Kidney tubule cell (primary cell): ENCODE measurements at regions not wholly inside any gene's neighbourhood (a gene's known extent, or its start where the extent isn't known, plus 50 kb on each side); places are given as distances from the start of the nearest gene placed in this dataset.
A peak's percentile ranks its signal among the peaks of the same experiment; 100 is the strongest.

Source experiments
- DNase-seq: peaks from one replicate; pipeline ENCODE4 v3.0.0-alpha.2; 2018; ENCODE audit warnings: low spot score

DNA sequence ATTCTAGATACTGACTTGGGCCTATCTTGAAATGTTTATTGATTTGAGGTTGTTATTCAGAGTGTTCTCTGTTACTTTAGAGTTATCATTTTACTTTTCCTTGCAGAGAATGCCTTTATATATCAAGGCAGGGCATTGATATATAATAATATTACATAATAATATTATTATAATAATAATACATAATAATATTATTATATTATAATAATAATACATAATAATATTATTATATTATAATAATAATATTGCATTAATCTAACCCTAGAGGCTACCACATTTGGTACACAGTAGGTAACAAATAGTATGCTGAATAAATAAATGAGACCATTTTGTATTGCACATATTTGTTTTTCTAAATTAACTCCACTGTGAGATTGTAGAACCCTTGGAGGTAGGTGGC, 216.3 kb downstream of the EFHB start:
- DNase-seq = no peak

DNA sequence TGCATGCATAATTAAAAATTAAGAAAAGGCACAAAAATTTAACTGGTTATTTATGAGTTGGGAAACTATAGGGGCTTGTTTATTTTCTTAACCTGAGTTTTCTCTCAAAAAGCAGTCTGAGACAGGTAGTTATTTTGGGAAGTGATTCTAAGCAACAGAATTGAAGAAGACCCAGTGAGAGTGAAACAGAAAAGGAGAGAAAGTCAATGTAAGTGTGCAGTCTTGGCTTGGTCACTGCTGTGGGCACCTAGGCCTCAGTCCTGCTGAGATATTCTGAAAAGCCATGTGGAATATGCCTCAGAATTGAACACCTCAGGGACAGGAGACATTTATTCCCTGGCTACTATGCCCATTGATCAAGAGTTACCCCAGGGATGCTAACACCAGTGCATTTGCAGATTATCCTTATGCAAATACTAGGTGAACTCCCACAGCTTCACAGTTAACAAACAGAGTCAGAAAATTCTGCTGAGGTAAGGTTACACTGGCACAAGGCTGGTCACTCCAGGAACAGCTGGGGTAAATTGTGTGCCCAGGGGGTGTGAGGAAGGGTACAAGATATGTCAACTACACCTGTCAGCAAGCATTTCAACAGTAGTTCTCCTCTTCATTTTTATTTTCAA, 222.7 kb downstream of the EFHB start:
- DNase-seq = no peak

GRCh38 chr3:19702416-19703078, 231.5 kb downstream of the EFHB start:
- DNase-seq = no peak

GRCh38 chr3:19688767-19689166, 245.2 kb downstream of the EFHB start:
- no peak for DNase-seq

DNA sequence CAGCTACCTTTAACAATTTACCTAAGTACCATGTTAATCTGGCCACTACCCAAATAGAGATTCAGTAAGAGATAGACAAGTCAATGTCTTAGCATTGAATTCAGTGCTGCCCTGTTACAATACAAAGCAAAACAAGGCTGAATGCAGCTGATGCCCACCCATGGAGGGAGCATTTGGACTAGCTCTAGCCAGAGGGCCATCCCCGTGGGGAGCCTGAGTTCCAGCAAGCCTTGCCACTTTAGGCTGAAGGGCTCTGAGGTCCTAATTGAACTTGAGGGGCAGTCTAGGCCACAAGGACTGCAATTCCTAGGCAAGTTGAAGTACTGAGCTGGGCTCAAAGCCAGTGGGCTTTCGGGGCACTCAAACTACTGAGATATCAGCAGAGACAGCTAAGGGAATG, 265.9 kb downstream of the EFHB start:
- no peak for DNase-seq

DNA sequence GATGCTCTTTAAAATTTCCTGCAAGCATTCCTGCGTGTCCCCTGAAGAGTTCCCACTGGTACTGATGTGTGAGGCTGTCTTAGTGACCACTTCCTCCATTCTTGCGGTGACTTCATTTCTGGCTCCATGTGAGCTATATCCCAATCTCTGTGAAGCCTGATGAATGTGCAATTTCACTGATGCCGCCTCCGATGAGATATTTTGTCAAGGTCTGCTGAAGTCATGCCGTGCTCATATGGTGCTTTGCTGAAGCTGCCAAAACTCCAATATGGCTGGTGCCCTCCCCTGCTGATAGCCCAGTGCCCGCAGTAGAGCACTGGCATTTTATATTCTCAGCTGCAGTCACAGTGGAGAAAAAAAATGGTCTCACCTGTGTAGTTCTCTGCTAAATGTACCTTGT, 271.5 kb downstream of the EFHB start:
- DNase-seq = no peak

GRCh38 chr3:19652336-19652735, 281.7 kb downstream of the EFHB start:
- DNase-seq = no peak

- DNase-seq = peak; percentile 63
Measured at GRCh38 chr3:19645093-19645492, 288.9 kb downstream of the EFHB start.

DNA sequence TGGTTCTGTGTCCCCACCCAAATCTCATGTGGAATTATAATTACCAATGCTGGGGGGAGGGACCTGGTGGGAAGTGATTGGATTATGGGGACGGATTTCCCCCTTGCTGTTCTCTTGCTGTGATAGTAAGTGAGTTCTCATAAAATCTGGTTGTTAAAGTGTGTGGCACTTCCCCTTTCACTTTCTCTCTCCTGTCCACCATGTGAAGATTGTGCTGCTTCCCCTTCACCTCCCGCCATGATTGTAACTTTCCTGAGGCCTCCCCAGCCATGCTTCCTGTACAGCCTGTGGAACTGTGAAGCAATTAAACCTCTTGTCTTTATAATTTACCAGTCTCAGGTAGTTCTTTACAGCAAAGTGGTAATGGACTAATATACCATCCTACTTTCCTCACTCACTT, 289.6 kb downstream of the EFHB start:
- DNase-seq = no peak

DNA sequence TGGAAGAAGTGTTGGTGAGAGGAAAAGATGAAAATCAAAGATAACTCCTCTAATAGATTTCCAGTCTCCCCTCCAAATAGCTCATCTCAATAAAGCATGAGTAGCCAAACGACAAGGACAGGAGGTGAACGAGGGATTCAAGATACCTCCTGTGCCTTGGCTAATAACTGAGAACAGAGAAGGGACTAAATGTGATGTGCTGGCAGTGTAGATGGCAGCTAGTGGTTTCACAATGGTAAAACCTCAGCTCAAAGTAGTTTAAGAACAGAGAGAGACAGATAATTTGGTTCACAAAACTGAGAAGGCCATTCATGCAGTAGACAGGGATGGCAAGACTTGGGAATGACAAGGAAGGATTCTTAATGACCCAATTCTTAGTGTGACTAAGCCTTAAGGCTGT, 292.6 kb downstream of the EFHB start:
- DNase-seq = no peak

DNA sequence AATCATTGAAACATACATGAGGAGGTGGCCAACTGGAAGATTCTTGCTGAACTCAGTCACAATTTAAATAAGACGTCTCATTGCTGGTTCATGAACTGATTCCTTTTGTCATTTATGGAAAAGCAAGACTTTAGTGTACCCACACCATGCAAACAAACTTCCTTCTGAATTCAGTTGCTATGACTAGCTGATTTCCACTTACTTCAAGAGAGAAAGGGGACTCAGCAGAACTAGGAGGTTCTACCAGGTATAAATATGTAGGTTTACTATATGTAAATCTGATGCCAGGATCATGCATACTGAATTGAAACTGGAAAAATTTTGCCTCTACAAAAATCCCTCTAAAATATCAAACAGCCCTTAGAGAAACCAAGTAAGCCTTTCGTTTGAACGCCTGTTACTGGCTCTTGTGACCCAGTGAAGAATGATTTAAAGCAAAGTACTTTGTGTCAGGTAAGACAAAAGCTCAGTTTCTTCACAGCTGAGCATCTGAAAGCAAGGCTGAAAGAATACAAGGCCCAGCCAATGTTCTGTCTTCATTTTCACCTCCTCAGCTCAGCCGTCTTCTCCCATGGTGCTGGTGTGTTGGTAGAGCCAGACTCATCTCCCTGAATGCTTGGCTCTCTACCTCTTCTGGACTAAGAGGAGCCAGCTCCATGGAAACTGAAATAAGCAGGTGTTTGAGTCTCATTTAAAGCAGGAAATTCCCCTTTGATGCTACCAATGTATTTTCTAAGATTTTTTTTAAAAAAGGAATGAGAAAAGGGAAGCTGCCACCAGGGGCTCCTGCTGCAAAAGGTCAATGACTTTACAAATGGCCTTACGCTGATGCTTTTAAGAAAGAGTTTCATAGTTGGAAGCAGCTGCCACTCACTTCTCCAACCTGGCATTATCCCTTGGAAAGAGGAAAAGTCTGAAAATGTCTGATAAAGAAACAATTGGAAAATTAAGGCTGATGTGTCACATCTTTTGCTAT, 301.6 kb downstream of the EFHB start:
- no peak for DNase-seq

- no peak for DNase-seq
Measured at GRCh38 chr3:19598870-19599269, 335.1 kb downstream of the EFHB start.

GRCh38 chr3:19596408-19596807, 337.6 kb downstream of the EFHB start:
- no peak for DNase-seq

GRCh38 chr3:19595884-19596283, 338.1 kb downstream of the EFHB start:
- no peak for DNase-seq
